HepG2 (cell line): ENCODE measurements at regions not wholly inside any gene's neighbourhood (a gene's known extent, or its start where the extent isn't known, plus 50 kb on each side); places are given as distances from the start of the nearest gene placed in this dataset.

ENCODE experiments used
- BRCA1 ChIP-seq: sonication (generic); formaldehyde crosslinking; IDR thresholded peaks from 2 replicates; pipeline ENCODE4 v1.4.0; 2020; ENCODE audit warnings: missing genetic modification reagents
- CEBPB ChIP-seq: IDR thresholded peaks from 2 replicates; pipeline ENCODE4 v1.6.1; 2011; ENCODE audit warnings: low read depth, low read length, improper control_type of control experiment, borderline replicate concordance
- ONECUT2 ChIP-seq: sonication (generic); formaldehyde crosslinking; IDR thresholded peaks from 2 replicates; pipeline ENCODE4 v1.4.0; 2020; ENCODE audit warnings: missing genetic modification reagents
- PBX2 ChIP-seq: IDR thresholded peaks from 2 replicates; pipeline ENCODE4 v1.6.1; 2016; ENCODE audit warnings: control low read depth
- PCBP2 ChIP-seq: fragments of 200-400 bp; formaldehyde crosslinking; optimal IDR thresholded peaks from 2 replicates; pipeline ENCODE3; 2018; ENCODE audit warnings: low read length, low read depth; ENCODE audit not compliant: poor library complexity, severe bottlenecking
- RARA ChIP-seq: IDR thresholded peaks from 2 replicates; pipeline ENCODE4 v1.6.1; 2016; ENCODE audit warnings: missing genetic modification reagents, missing compliant biosample characterization
- RXRB ChIP-seq: IDR thresholded peaks from 2 replicates; pipeline ENCODE4 v1.6.1; 2016; ENCODE audit warnings: borderline replicate concordance, missing genetic modification reagents, missing compliant biosample characterization
- SRY ChIP-seq: sonication (generic); formaldehyde crosslinking; IDR thresholded peaks from 2 replicates; pipeline ENCODE4 v1.8.0; 2022; ENCODE audit warnings: mild to moderate bottlenecking, missing genetic modification reagents
- TFDP2 ChIP-seq: sonication (generic); formaldehyde crosslinking; IDR thresholded peaks from 2 replicates; pipeline ENCODE4 v1.4.0; 2020; ENCODE audit warnings: missing genetic modification reagents
- THYN1 ChIP-seq: sonication (generic); formaldehyde crosslinking; IDR thresholded peaks from 2 replicates; pipeline ENCODE4 v1.8.1; 2023; ENCODE audit warnings: low read depth, mild to moderate bottlenecking, moderate library complexity, missing genetic modification reagents, borderline replicate concordance
- ZBED4 ChIP-seq: sonication (generic); formaldehyde crosslinking; IDR thresholded peaks from 2 replicates; pipeline ENCODE4 v1.4.0; 2020; ENCODE audit warnings: missing genetic modification reagents, borderline replicate concordance
- ZNF318 ChIP-seq: sonication (generic); formaldehyde crosslinking; IDR thresholded peaks from 2 replicates; pipeline ENCODE4 v1.4.0; 2020; ENCODE audit warnings: mild to moderate bottlenecking, missing genetic modification reagents

GRCh38 chrX:16454926-16455325 lies 195.0 kb upstream of the S100G start (continued):
- TF ChIP-seq ZNF318 (CRISPR knock-in tag), result no peak
- TF ChIP-seq PCBP2, result no peak
- no peak for TF ChIP-seq TFDP2 (CRISPR knock-in tag)
- TF ChIP-seq ZBED4 (CRISPR knock-in tag), result no peak
- TF ChIP-seq RXRB (CRISPR knock-in tag), result no peak
- TF ChIP-seq RARA, result no peak
- TF ChIP-seq THYN1, result no peak
- no peak for TF ChIP-seq BRCA1
- no peak for TF ChIP-seq PBX2 (CRISPR knock-in tag)
- TF ChIP-seq SRY, result no peak
- no peak for TF ChIP-seq ONECUT2 (CRISPR knock-in tag)
- no peak for TF ChIP-seq CEBPB
